ENCODE measurements at regions not wholly inside any gene's neighbourhood (a gene's known extent, or its start where the extent isn't known, plus 50 kb on each side); places are given as distances from the start of the nearest gene placed in this dataset.

- TF ChIP-seq CTCF (conservative IDR thresholded peaks at IDR 0.05 in 1 of 2, IDR thresholded peaks at IDR 0.05 in 1 of 2; ENCODE audit: extremely low read depth in 1 of 2, insufficient read depth in 1 of 2, low read depth in 1 of 2, low read length in 2 of 2) (no peak), EZH2 (IDR thresholded peaks at IDR 0.05; ENCODE audit: borderline replicate concordance, low read length) (no peak)
Observed at GRCh38 chr20:39295301-39295700, 333.2 kb downstream of the DHX35 start.
